IPS DF 4.7 (cell line): ENCODE measurements at regions not wholly inside any gene's neighbourhood (a gene's known extent, or its start where the extent isn't known, plus 50 kb on each side); places are given as distances from the start of the nearest gene placed in this dataset.
"Not testable (repeated sequence)": the region's sequence is repeated elsewhere in the genome, so short reads cannot be mapped to it uniquely, and the experiment has no call there.

Experiments used
- DNase-seq: peaks from one replicate; pipeline ENCODE4 v3.0.0-alpha.2; 2013; ENCODE audit warnings: low spot score; ENCODE audit errors: extremely low read depth

- no peak for DNase-seq
These were observed 119.5 kb upstream of the SGK1 start for GRCh38 chr6:134437376-134437775.

GRCh38 chr6:134436950-134437349, 119.0 kb upstream of the SGK1 start:
- no peak for DNase-seq

GRCh38 chr6:134436281-134436815, 118.4 kb upstream of the SGK1 start:
- DNase-seq = no peak

GRCh38 chr6:134435814-134436280, 117.9 kb upstream of the SGK1 start:
- DNase-seq = no peak

- DNase-seq = no peak
These were observed 116.4 kb upstream of the SGK1 start for GRCh38 chr6:134434019-134434942.

- no peak for DNase-seq
These were observed 114.1 kb upstream of the SGK1 start for GRCh38 chr6:134432036-134432435.

- no peak for DNase-seq
These were observed 113.5 kb upstream of the SGK1 start for GRCh38 chr6:134431421-134431859.

- no peak for DNase-seq
These were observed 112.0 kb upstream of the SGK1 start for GRCh38 chr6:134429861-134430380.

- no peak for DNase-seq
These were observed 109.8 kb upstream of the SGK1 start for GRCh38 chr6:134427721-134428120.

- no peak for DNase-seq
These were observed 108.7 kb upstream of the SGK1 start for GRCh38 chr6:134426623-134427022.

GRCh38 chr6:134425917-134426316, 108.0 kb upstream of the SGK1 start:
- DNase-seq = not testable (repeated sequence)

GRCh38 chr6:134425513-134425912, 107.6 kb upstream of the SGK1 start:
- no peak for DNase-seq

GRCh38 chr6:134424798-134425170, 106.9 kb upstream of the SGK1 start:
- DNase-seq = no peak

- DNase-seq = no peak
These were observed 106.4 kb upstream of the SGK1 start for GRCh38 chr6:134424165-134424797.

GRCh38 chr6:134422426-134423231, 104.7 kb upstream of the SGK1 start:
- DNase-seq = no peak

GRCh38 chr6:134421501-134421900, 103.6 kb upstream of the SGK1 start:
- no peak for DNase-seq

GRCh38 chr6:134420614-134421181, 102.8 kb upstream of the SGK1 start:
- no peak for DNase-seq

GRCh38 chr6:134419716-134420115, 101.8 kb upstream of the SGK1 start:
- no peak for DNase-seq

- DNase-seq = no peak
These were observed 98.7 kb upstream of the SGK1 start for GRCh38 chr6:134416418-134417154.

GRCh38 chr6:134415656-134416055, 97.7 kb upstream of the SGK1 start:
- DNase-seq = no peak
